IMR-90 (cell line): ENCODE measurements at regions not wholly inside any gene's neighbourhood (a gene's known extent, or its start where the extent isn't known, plus 50 kb on each side); places are given as distances from the start of the nearest gene placed in this dataset.

Experiments
- CTCF ChIP-seq: conservative IDR thresholded peaks from 2 replicates; pipeline ENCODE4 v1.5.1; 2012; ENCODE audit warnings: mild to moderate bottlenecking, low read depth, low read length, improper control_type of control experiment
- MXI1 ChIP-seq: IDR thresholded peaks from 2 replicates; pipeline ENCODE4 v1.6.1; 2012; ENCODE audit warnings: low read depth, mild to moderate bottlenecking, low read length, moderate library complexity, borderline replicate concordance
- POLR2A ChIP-seq: IDR thresholded peaks from 2 replicates; pipeline ENCODE4 v1.6.1; 2012; ENCODE audit warnings: mild to moderate bottlenecking, low read depth, low read length
- RCOR1 ChIP-seq: IDR thresholded peaks from 2 replicates; pipeline ENCODE4 v1.6.1; 2012; ENCODE audit warnings: mild to moderate bottlenecking, low read length, improper control_type of control experiment; ENCODE audit not compliant: insufficient replicate concordance
- USF2 ChIP-seq: fragments of 150-350 bp; IDR thresholded peaks from 2 replicates; pipeline ENCODE4 v1.6.1; 2017; ENCODE audit warnings: mild to moderate bottlenecking, antibody characterized with exemption, low read length, low read depth

- TF ChIP-seq CTCF = no peak
- no peak for TF ChIP-seq MXI1
- TF ChIP-seq RCOR1 = no peak
- TF ChIP-seq POLR2A = no peak
- no peak for TF ChIP-seq USF2
Measured at GRCh38 chr11:76275446-76275845, 69.1 kb upstream of the WNT11 start.
